Cardiac fibroblast (primary cell): ENCODE measurements at regions not wholly inside any gene's neighbourhood (a gene's known extent, or its start where the extent isn't known, plus 50 kb on each side); places are given as distances from the start of the nearest gene placed in this dataset.

Experiments
- DNase-seq, 2 donors: peaks; one replicate each; pipeline versions ENCODE4 v3.0.0 to v3.0.0-alpha.2; 2010; ENCODE audit warnings: low read depth in 2 of 2
- H3K4me3 ChIP-seq, 2 donors: replicated peaks in 1 of 2; 1 replicate in 1 of 2; 2 replicates in 1 of 2; pipeline ENCODE4 v1.5.1; 2011; ENCODE audit warnings: low read depth in 2 of 2, low read length in 2 of 2, mild to moderate bottlenecking in 2 of 2, moderate library complexity in 1 of 2
- CTCF ChIP-seq: IDR thresholded peaks from one replicate; pipeline ENCODE4 v1.5.1; 2011; ENCODE audit warnings: low read depth, mild to moderate bottlenecking, low read length, inconsistent platforms

DNA sequence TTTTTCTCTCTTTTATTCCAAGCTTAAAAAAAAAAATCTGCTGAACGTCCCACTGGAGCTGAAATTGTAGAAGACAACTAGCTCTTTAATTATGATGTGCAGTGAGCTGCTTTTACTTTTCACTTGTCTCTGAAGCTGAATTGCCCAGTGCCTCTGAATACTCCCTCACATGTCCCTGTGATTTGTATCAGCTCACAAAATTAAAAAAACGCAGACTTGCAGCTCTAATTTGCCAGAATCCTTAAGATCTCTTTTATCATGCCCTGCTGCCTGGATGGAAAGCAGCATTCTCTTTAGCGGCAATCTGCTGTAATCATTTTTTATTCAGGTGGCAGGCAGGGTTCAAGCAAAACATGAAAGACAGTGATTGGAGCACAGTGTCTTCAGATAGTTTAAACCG is 443.8 kb upstream of the SPTLC3 start:
- no peak for TF ChIP-seq CTCF
- no peak overlapping the region for H3K4me3 ChIP-seq
- DNase-seq = no peak

- no peak for TF ChIP-seq CTCF
- no peak overlapping the region for H3K4me3 ChIP-seq
- DNase-seq = no peak
Observed at GRCh38 chr20:12566596-12566995, 442.2 kb upstream of the SPTLC3 start.

DNA sequence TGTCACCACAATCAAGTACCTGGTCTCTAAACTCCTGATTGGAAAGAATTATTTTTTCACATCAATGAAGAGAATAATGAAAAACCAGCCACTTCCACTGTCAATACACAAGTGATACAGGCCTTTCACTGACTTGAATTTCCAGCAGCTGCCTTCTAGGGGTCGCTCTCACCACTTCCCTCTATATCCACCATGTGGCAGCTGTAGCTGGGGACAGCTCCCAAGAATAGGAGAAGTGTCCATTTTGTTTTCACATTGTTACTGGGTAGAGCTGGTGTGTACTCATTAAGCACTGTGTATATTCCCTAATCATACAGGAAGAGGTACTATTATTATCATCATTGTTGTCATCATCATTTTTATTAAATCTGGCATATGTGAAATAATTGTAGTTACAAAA is 438.4 kb upstream of the SPTLC3 start:
- H3K4me3 ChIP-seq = no peak overlapping the region
- no peak for DNase-seq
- no peak for TF ChIP-seq CTCF

DNA sequence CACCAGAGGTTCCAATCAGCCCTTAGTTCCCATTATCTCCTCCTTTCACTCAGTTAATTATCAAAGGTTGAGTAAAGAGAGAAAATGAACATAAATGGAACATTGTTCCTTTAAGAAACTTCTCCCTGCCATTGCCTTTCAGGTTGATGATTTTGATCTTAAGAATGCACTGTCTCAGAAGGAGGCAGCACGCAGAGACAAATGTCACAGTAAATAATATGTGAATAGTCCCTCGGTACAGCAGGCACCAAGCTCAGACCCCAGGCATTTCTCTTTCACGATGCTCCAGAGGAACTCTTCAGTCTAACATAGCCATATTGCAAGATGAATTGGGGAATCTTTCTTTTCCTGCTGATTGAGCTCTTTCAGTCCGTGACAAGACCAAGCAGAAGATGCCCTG is 435.3 kb upstream of the SPTLC3 start:
- no peak for TF ChIP-seq CTCF

GRCh38 chr20:12575352-12576095 is 433.2 kb upstream of the SPTLC3 start:
- H3K4me3 ChIP-seq = no peak overlapping the region
- TF ChIP-seq CTCF = no peak
- DNase-seq = peak in 1 of 2 donors; percentile 19

More for the DNA sequence above, 435.3 kb upstream of the SPTLC3 start:
- no peak overlapping the region for H3K4me3 ChIP-seq
- DNase-seq = no peak

GRCh38 chr20:12577213-12577612 is 431.6 kb upstream of the SPTLC3 start:
- no peak for TF ChIP-seq CTCF
- no peak overlapping the region for H3K4me3 ChIP-seq
- DNase-seq = no peak
